Uterus (tissue), 2 donors: ENCODE measurements at regions not wholly inside any gene's neighbourhood (a gene's known extent, or its start where the extent isn't known, plus 50 kb on each side); places are given as distances from the start of the nearest gene placed in this dataset.

Experiments used
- CTCF ChIP-seq, 4 experiments: fragments of 200-600 bp in 2 of 4; fragments of 450-650 bp in 2 of 4; sonication (generic) in 2 of 4; IDR thresholded peaks; one replicate each; pipeline ENCODE4 v1.5.1; 2016 to 2019; ENCODE audit warnings: antibody characterized with exemption in 4 of 4, mild to moderate bottlenecking in 2 of 4, moderate library complexity in 1 of 4
- POLR2A ChIP-seq, 2 donors: fragments of 450-650 bp; IDR thresholded peaks; one replicate each; pipeline ENCODE4 v1.6.1; 2016; ENCODE audit warnings: antibody characterized with exemption in 2 of 2, mild to moderate bottlenecking in 1 of 2, moderate library complexity in 1 of 2

- TF ChIP-seq CTCF (IDR thresholded peaks at IDR 0.05) (no peak), POLR2A (IDR thresholded peaks at IDR 0.05) (no peak)
These were observed 153.0 kb upstream of the SMAD3 start for GRCh38 chr15:66912441-66912840.
